Left lung (tissue), 4 donors: ENCODE measurements at regions not wholly inside any gene's neighbourhood (a gene's known extent, or its start where the extent isn't known, plus 50 kb on each side); places are given as distances from the start of the nearest gene placed in this dataset.

Experiments used
- ATAC-seq: fragments of 200-7000 bp; cut with Tn5 transposase; one replicate; pipeline ENCODE4 v1.9.1; 2020; ENCODE audit warnings: moderate library complexity
- DNase-seq, 4 donors: peaks; one replicate each; pipeline ENCODE4 v3.0.0-alpha.2; 2013 to 2020
- H3K27ac ChIP-seq, 2 donors: fragments of 200-600 bp; sonication (generic) in 1 of 2; one replicate each; pipeline versions ENCODE4 v1.5.0 to v1.8.0; 2020 to 2021
- H3K27me3 ChIP-seq, 2 donors: fragments of 200-600 bp; sonication (generic) in 1 of 2; one replicate each; pipeline versions ENCODE4 v1.5.0 to v1.8.0; 2020 to 2021
- H3K36me3 ChIP-seq, 2 donors: fragments of 200-600 bp; sonication (generic) in 1 of 2; one replicate each; pipeline versions ENCODE4 v1.5.0 to v1.8.0; 2020 to 2021
- H3K4me1 ChIP-seq, 2 donors: fragments of 200-600 bp; one replicate each; pipeline ENCODE4 v1.8.0; 2021
- H3K4me3 ChIP-seq, 2 donors: fragments of 200-600 bp; sonication (generic) in 1 of 2; one replicate each; pipeline versions ENCODE4 v1.5.0 to v1.8.0; 2020 to 2021; ENCODE audit warnings: mild to moderate bottlenecking in 1 of 2
- H3K9me3 ChIP-seq, 2 donors: fragments of 200-600 bp; sonication (generic) in 1 of 2; one replicate each; pipeline versions ENCODE4 v1.5.0 to v1.8.0; 2020 to 2021
- CTCF ChIP-seq, 2 donors: fragments of 200-600 bp; sonication (generic) in 1 of 2; IDR thresholded peaks; one replicate each; pipeline versions ENCODE4 v1.5.0 to v1.8.0; 2021; ENCODE audit warnings: antibody characterized with exemption in 2 of 2
- intact Hi-C, 2 donors: fragments of 100-400 bp; cut with DNase I; formaldehyde crosslinking; loops; one replicate each; pipeline versions ENCODE4 v1.11.2 to v1.14.2; 2022
- donor health status: DM: no; HTN: yes; CAD: no.
- donor health status: DM: no; HTN: no; CAD: no.

- no peak for TF ChIP-seq CTCF (IDR thresholded peaks at IDR 0.05)
- ATAC-seq (no peak), DNase-seq (no peak)
- H3K27ac ChIP-seq = no peak overlapping the region
- H3K4me1 ChIP-seq = no peaks in the 10 kb centered on the region
- peaks cover 0 to 1% of the 10 kb centered on the region in 2 donors for H3K9me3 ChIP-seq
- no peak overlapping the region for H3K4me3 ChIP-seq
- no peaks in the 10 kb centered on the region for H3K36me3 ChIP-seq
- no peaks in the 10 kb centered on the region for H3K27me3 ChIP-seq
- intact Hi-C loops = no loop called here
These were observed 1200.2 kb upstream of the CDH6 start for GRCh38 chr5:29993286-29993685.

- H3K27me3 ChIP-seq = no peaks in the 10 kb centered on the region
- TF ChIP-seq CTCF (IDR thresholded peaks at IDR 0.05) = no peak
- no peak overlapping the region for H3K27ac ChIP-seq
- intact Hi-C loops = no loop called here
- H3K36me3 ChIP-seq = no peaks in the 10 kb centered on the region
- H3K9me3 ChIP-seq = no peaks in the 10 kb centered on the region
- ATAC-seq = no peak
- H3K4me1 ChIP-seq = no peaks in the 10 kb centered on the region
- H3K4me3 ChIP-seq = no peak overlapping the region
- DNase-seq = no peak
These were observed 1201.2 kb upstream of the CDH6 start for GRCh38 chr5:29992248-29992647.

- ATAC-seq = no peak
- Histone ChIP-seq H3K27ac (no peak overlapping the region), H3K9me3 (no peaks in the 10 kb centered on the region), H3K4me3 (no peak overlapping the region), H3K36me3 (no peaks in the 10 kb centered on the region), H3K4me1 (no peaks in the 10 kb centered on the region), H3K27me3 (no peaks in the 10 kb centered on the region)
- TF ChIP-seq CTCF (IDR thresholded peaks at IDR 0.05) = no peak
- no peak for DNase-seq
- intact Hi-C loops = no loop called here
These were observed 1202.8 kb upstream of the CDH6 start for GRCh38 chr5:29990681-29991080.

- H3K36me3 ChIP-seq = no peaks in the 10 kb centered on the region
- no peak for TF ChIP-seq CTCF (IDR thresholded peaks at IDR 0.05)
- H3K27me3 ChIP-seq = no peaks in the 10 kb centered on the region
- H3K4me3 ChIP-seq = no peak overlapping the region
- no peak overlapping the region for H3K27ac ChIP-seq
- DNase-seq = no peak
- no peaks in the 10 kb centered on the region for H3K4me1 ChIP-seq
- ATAC-seq = no peak
- no peaks in the 10 kb centered on the region for H3K9me3 ChIP-seq
- intact Hi-C loops = no loop called here
These were observed 1209.3 kb upstream of the CDH6 start for GRCh38 chr5:29984156-29984540.

- no peak for TF ChIP-seq CTCF (IDR thresholded peaks at IDR 0.05)
- no peak overlapping the region for H3K27ac ChIP-seq
- no peak for ATAC-seq
These were observed 1209.8 kb upstream of the CDH6 start for GRCh38 chr5:29983528-29984155.

More at GRCh38 chr5:29983528-29984155, 1209.8 kb upstream of the CDH6 start:
- no peaks in the 10 kb centered on the region for H3K27me3 ChIP-seq
- intact Hi-C loops = no loop called here
- H3K36me3 ChIP-seq = no peaks in the 10 kb centered on the region
- H3K4me1 ChIP-seq = no peaks in the 10 kb centered on the region
- no peak overlapping the region for H3K4me3 ChIP-seq
- no peak for DNase-seq
- no peaks in the 10 kb centered on the region for H3K9me3 ChIP-seq
